ENCODE measurements at regions not wholly inside any gene's neighbourhood (a gene's known extent, or its start where the extent isn't known, plus 50 kb on each side); places are given as distances from the start of the nearest gene placed in this dataset.

GRCh38 chr3:26089249-26089648 lies 299.4 kb downstream of the OXSM start:
- TF ChIP-seq POLR2A (IDR thresholded peaks at IDR 0.05) (no peak), POLR2AphosphoS5 (IDR thresholded peaks at IDR 0.05) (no peak)
- TF ChIP-seq, protein P1, sequence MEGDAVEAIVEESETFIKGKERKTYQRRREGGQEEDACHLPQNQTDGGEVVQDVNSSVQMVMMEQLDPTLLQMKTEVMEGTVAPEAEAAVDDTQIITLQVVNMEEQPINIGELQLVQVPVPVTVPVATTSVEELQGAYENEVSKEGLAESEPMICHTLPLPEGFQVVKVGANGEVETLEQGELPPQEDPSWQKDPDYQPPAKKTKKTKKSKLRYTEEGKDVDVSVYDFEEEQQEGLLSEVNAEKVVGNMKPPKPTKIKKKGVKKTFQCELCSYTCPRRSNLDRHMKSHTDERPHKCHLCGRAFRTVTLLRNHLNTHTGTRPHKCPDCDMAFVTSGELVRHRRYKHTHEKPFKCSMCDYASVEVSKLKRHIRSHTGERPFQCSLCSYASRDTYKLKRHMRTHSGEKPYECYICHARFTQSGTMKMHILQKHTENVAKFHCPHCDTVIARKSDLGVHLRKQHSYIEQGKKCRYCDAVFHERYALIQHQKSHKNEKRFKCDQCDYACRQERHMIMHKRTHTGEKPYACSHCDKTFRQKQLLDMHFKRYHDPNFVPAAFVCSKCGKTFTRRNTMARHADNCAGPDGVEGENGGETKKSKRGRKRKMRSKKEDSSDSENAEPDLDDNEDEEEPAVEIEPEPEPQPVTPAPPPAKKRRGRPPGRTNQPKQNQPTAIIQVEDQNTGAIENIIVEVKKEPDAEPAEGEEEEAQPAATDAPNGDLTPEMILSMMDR (IDR thresholded peaks at IDR 0.05 in 8 of 11, conservative IDR thresholded peaks at IDR 0.05 in 3 of 11), result no peak

All from spleen (tissue), 7 donors.